ENCODE measurements at regions not wholly inside any gene's neighbourhood (a gene's known extent, or its start where the extent isn't known, plus 50 kb on each side); places are given as distances from the start of the nearest gene placed in this dataset.

GRCh38 chr2:224106794-224107193 is 67.7 kb upstream of the SERPINE2 start:
- WGBS, 2 donors: 86 to 90% methylated on average over 2 of the region's 2 CpGs
- DNase-seq: no peak
- H3K27me3 ChIP-seq: no peaks in the 10 kb centered on the region
- H3K9me3 ChIP-seq: no peaks in the 10 kb centered on the region
- no peak for ATAC-seq
- no peak overlapping the region for H3K4me3 ChIP-seq
- intact Hi-C loops (cut with DNase I): no loop called here
- no peak for TF ChIP-seq POLR2A (IDR thresholded peaks at IDR 0.05)
- no peak for TF ChIP-seq CTCF (IDR thresholded peaks at IDR 0.05)
- no peaks in the 10 kb centered on the region for H3K36me3 ChIP-seq (replicated peaks in 1 of 2; ENCODE audit: insufficient read depth in 1 of 2, low read depth in 2 of 2)
- H3K27ac ChIP-seq: no peak overlapping the region
- H3K4me1 ChIP-seq: no peaks in the 10 kb centered on the region

- intact Hi-C loops (cut with DNase I): no loop called here
- no peaks in the 10 kb centered on the region for H3K4me1 ChIP-seq
- TF ChIP-seq CTCF (IDR thresholded peaks at IDR 0.05) (no peak), POLR2A (IDR thresholded peaks at IDR 0.05) (no peak)
- no peak overlapping the region for H3K4me3 ChIP-seq
- no peak for DNase-seq
- 60 to 66% methylated on average over 1 of the region's 1 CpG for WGBS, 2 donors
- H3K27me3 ChIP-seq: no peaks in the 10 kb centered on the region
- no peak for ATAC-seq
- H3K36me3 ChIP-seq (replicated peaks in 1 of 2; ENCODE audit: insufficient read depth in 1 of 2, low read depth in 2 of 2): no peaks in the 10 kb centered on the region
- H3K9me3 ChIP-seq: no peaks in the 10 kb centered on the region
- no peak overlapping the region for H3K27ac ChIP-seq
These were observed 65.7 kb upstream of the SERPINE2 start for GRCh38 chr2:224104668-224105386.

GRCh38 chr2:224103651-224104050 is 64.6 kb upstream of the SERPINE2 start:
- TF ChIP-seq CTCF (IDR thresholded peaks at IDR 0.05): no peak
- TF ChIP-seq POLR2A (IDR thresholded peaks at IDR 0.05): no peak
- 43 to 57% methylated on average over 5 of the region's 5 CpGs for WGBS, 2 donors

GRCh38 chr2:224102991-224103390 is 63.9 kb upstream of the SERPINE2 start:
- TF ChIP-seq CTCF (IDR thresholded peaks at IDR 0.05) (no peak), POLR2A (IDR thresholded peaks at IDR 0.05) (no peak)
- Histone ChIP-seq H3K27me3 (no peaks in the 10 kb centered on the region), H3K36me3 (replicated peaks in 1 of 2; ENCODE audit: insufficient read depth in 1 of 2, low read depth in 2 of 2) (no peaks in the 10 kb centered on the region), H3K4me3 (no peak overlapping the region), H3K4me1 (no peaks in the 10 kb centered on the region), H3K9me3 (no peaks in the 10 kb centered on the region), H3K27ac (no peak overlapping the region)
- DNase-seq: no peak
- WGBS, 2 donors: 23 to 26% methylated on average over 1 of the region's 1 CpG
- intact Hi-C loops (cut with DNase I): no loop called here
- ATAC-seq: no peak

More at GRCh38 chr2:224103651-224104050, 64.6 kb upstream of the SERPINE2 start:
- ATAC-seq (no peak), DNase-seq (no peak)
- intact Hi-C loops (cut with DNase I): no loop called here
- Histone ChIP-seq H3K27me3 (no peaks in the 10 kb centered on the region), H3K4me1 (no peaks in the 10 kb centered on the region), H3K9me3 (no peaks in the 10 kb centered on the region), H3K36me3 (replicated peaks in 1 of 2; ENCODE audit: insufficient read depth in 1 of 2, low read depth in 2 of 2) (no peaks in the 10 kb centered on the region), H3K27ac (no peak overlapping the region), H3K4me3 (no peak overlapping the region)
